Keratinocyte (primary cell): ENCODE measurements at regions not wholly inside any gene's neighbourhood (a gene's known extent, or its start where the extent isn't known, plus 50 kb on each side); places are given as distances from the start of the nearest gene placed in this dataset.

Experiments
- DNase-seq: peaks from one replicate; pipeline ENCODE4 v3.0.0-alpha.2; 2011; ENCODE audit warnings: low read depth, missing footprints, low spot score
- FAIRE-seq: peaks from 2 replicates; lab custom pipeline; 2011; peaks lifted over from hg19 to GRCh38; lab: Jason Lieb, UNC
- H2AFZ ChIP-seq: 2 replicates; pipeline ENCODE4 v1.6.0; 2012; ENCODE audit warnings: low read length, control low read depth, inconsistent platforms; ENCODE audit not compliant: control insufficient read depth
- H3K27ac ChIP-seq: 2 replicates; pipeline ENCODE4 v1.5.1; 2011; ENCODE audit warnings: low read length; ENCODE audit not compliant: control insufficient read depth, insufficient read depth
- H3K27me3 ChIP-seq: 3 replicates; pipeline ENCODE4 v1.6.0; 2011; ENCODE audit warnings: low read length; ENCODE audit not compliant: control insufficient read depth, insufficient read depth; ENCODE audit errors: extremely low read depth
- H3K36me3 ChIP-seq, 2 experiments: 2 replicates in 1 of 2; 3 replicates in 1 of 2; pipeline ENCODE4 v1.5.1; 2011; ENCODE audit warnings: low read length in 2 of 2, mild to moderate bottlenecking in 1 of 2; ENCODE audit not compliant: control insufficient read depth in 2 of 2, insufficient read depth in 2 of 2; ENCODE audit errors: extremely low read depth in 1 of 2
- H3K4me1 ChIP-seq: 3 replicates; pipeline ENCODE4 v1.5.1; 2011; ENCODE audit warnings: low read length; ENCODE audit not compliant: control insufficient read depth, insufficient read depth; ENCODE audit errors: extremely low read depth
- H3K4me2 ChIP-seq: 3 replicates; pipeline ENCODE4 v1.6.0; 2011; ENCODE audit warnings: low read depth, low read length; ENCODE audit not compliant: control insufficient read depth, insufficient read depth; ENCODE audit errors: extremely low read depth
- H3K4me3 ChIP-seq, 3 experiments: fragments of 200-600 bp in 1 of 3; sonication (generic) in 1 of 3; 2 replicates in 2 of 3; 3 replicates in 1 of 3; pipeline ENCODE4 v1.5.1; 2011 to 2016; ENCODE audit warnings: low read length in 3 of 3, mild to moderate bottlenecking in 3 of 3, control low read depth in 2 of 3, inconsistent platforms in 1 of 3, low read depth in 1 of 3, mixed read lengths in 1 of 3, mixed run types in 1 of 3, moderate library complexity in 1 of 3; ENCODE audit not compliant: control insufficient read depth in 2 of 3, insufficient read depth in 2 of 3; ENCODE audit errors: extremely low read depth in 1 of 3
- H3K79me2 ChIP-seq: 2 replicates; pipeline ENCODE4 v1.6.0; 2012; ENCODE audit warnings: low read length; ENCODE audit not compliant: control insufficient read depth, insufficient read depth
- H3K9ac ChIP-seq: 3 replicates; pipeline ENCODE4 v1.6.0; 2011; ENCODE audit warnings: low read length; ENCODE audit not compliant: control insufficient read depth, insufficient read depth; ENCODE audit errors: extremely low read depth
- H3K9me1 ChIP-seq: 3 replicates; pipeline ENCODE4 v1.6.0; 2011; ENCODE audit warnings: low read length; ENCODE audit not compliant: control insufficient read depth, insufficient read depth; ENCODE audit errors: extremely low read depth
- H3K9me3 ChIP-seq: 2 replicates; pipeline ENCODE4 v1.5.1; 2012; ENCODE audit warnings: low read depth, low read length; ENCODE audit not compliant: control insufficient read depth
- H4K20me1 ChIP-seq: 3 replicates; pipeline ENCODE4 v1.6.0; 2011; ENCODE audit warnings: low read length; ENCODE audit not compliant: control insufficient read depth, insufficient read depth; ENCODE audit errors: extremely low read depth
- EZH2 ChIP-seq: IDR thresholded peaks from one replicate; pipeline ENCODE4 v1.6.1; 2012; ENCODE audit warnings: inconsistent platforms, mild to moderate bottlenecking, low read length, moderate library complexity
- dilution Hi-C: fragments of 300-500 bp; cut with MboI; formaldehyde crosslinking; loops from one replicate; pipeline ENCODE4 v1.7.0; 2020; ENCODE audit warnings: low sequenced_read_pairs; ENCODE audit not compliant: extremely low pct_ligation_motif_present
- TF ChIP-seq, protein P1 (sequence below), 3 experiments: IDR thresholded peaks in 1 of 3; conservative IDR thresholded peaks in 1 of 3; optimal IDR thresholded peaks in 1 of 3; 2 replicates in 2 of 3; 3 replicates in 1 of 3; pipeline versions ENCODE3 to v1.5.1; 2011; ENCODE audit warnings: low read length in 3 of 3, mild to moderate bottlenecking in 3 of 3, moderate library complexity in 2 of 3, control low read depth in 1 of 3, inconsistent platforms in 1 of 3; ENCODE audit not compliant: insufficient read depth in 2 of 3; ENCODE audit errors: extremely low read depth in 1 of 3

GRCh38 chr5:44632344-44632743 lies 176.4 kb upstream of the MRPS30 start:
- H3K9me1 ChIP-seq, result no peaks in the 10 kb centered on the region
- no peaks in the 10 kb centered on the region for H4K20me1 ChIP-seq
- H3K27ac ChIP-seq, result no peak overlapping the region
- DNase-seq, result no peak
- TF ChIP-seq EZH2, result no peak
- TF ChIP-seq, protein P1, sequence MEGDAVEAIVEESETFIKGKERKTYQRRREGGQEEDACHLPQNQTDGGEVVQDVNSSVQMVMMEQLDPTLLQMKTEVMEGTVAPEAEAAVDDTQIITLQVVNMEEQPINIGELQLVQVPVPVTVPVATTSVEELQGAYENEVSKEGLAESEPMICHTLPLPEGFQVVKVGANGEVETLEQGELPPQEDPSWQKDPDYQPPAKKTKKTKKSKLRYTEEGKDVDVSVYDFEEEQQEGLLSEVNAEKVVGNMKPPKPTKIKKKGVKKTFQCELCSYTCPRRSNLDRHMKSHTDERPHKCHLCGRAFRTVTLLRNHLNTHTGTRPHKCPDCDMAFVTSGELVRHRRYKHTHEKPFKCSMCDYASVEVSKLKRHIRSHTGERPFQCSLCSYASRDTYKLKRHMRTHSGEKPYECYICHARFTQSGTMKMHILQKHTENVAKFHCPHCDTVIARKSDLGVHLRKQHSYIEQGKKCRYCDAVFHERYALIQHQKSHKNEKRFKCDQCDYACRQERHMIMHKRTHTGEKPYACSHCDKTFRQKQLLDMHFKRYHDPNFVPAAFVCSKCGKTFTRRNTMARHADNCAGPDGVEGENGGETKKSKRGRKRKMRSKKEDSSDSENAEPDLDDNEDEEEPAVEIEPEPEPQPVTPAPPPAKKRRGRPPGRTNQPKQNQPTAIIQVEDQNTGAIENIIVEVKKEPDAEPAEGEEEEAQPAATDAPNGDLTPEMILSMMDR (optimal IDR thresholded peaks at IDR 0.05 in 1 of 3, IDR thresholded peaks at IDR 0.05 in 1 of 3, conservative IDR thresholded peaks at IDR 0.05 in 1 of 3; ENCODE audit: extremely low read depth in 1 of 3, insufficient read depth in 2 of 3, low read length in 3 of 3), result no peak
- H3K36me3 ChIP-seq, result no peaks in the 10 kb centered on the region
- no peaks in the 10 kb centered on the region for H3K9me3 ChIP-seq
- no peaks in the 10 kb centered on the region for H3K79me2 ChIP-seq
- H3K27me3 ChIP-seq, result no peaks in the 10 kb centered on the region
- H2AFZ ChIP-seq, result no peak overlapping the region
- no peak overlapping the region for H3K9ac ChIP-seq
- no peak for FAIRE-seq
- no peak overlapping the region for H3K4me3 ChIP-seq
- no peaks in the 10 kb centered on the region for H3K4me1 ChIP-seq
- H3K4me2 ChIP-seq, result no peak overlapping the region
- dilution Hi-C loops, result no loop called here

DNA sequence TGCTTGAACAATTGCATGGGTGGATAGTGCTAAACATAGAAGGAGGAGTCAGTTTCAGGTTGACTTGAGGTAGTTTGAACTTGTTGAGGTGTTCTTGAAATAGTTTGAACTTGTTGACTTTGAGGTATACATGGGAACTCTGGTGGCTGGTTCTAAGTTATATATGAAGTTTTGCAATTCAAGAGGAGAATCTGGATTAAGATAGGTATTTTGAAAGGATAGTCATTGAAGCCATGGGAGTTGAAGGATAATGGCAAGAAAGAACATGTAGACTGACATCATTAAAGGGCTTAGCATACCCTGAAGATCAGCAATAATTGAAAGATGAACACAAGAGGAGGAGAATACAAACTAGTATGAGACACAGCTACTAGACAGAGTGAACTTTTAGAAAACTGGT lies 181.9 kb upstream of the MRPS30 start:
- FAIRE-seq, result no peak
- dilution Hi-C loops, result no loop called here

More for the DNA sequence above, 181.9 kb upstream of the MRPS30 start:
- no peaks in the 10 kb centered on the region for H4K20me1 ChIP-seq
- H3K27ac ChIP-seq, result no peak overlapping the region
- no peaks in the 10 kb centered on the region for H3K27me3 ChIP-seq
- no peak overlapping the region for H2AFZ ChIP-seq
- TF ChIP-seq EZH2, result no peak
- TF ChIP-seq, protein P1 (optimal IDR thresholded peaks at IDR 0.05 in 1 of 3, IDR thresholded peaks at IDR 0.05 in 1 of 3, conservative IDR thresholded peaks at IDR 0.05 in 1 of 3; ENCODE audit: extremely low read depth in 1 of 3, insufficient read depth in 2 of 3, low read length in 3 of 3), result no peak
- no peaks in the 10 kb centered on the region for H3K4me1 ChIP-seq
- no peaks in the 10 kb centered on the region for H3K9me1 ChIP-seq
- H3K4me2 ChIP-seq, result no peak overlapping the region
- no peak overlapping the region for H3K9ac ChIP-seq
- no peaks in the 10 kb centered on the region for H3K36me3 ChIP-seq
- DNase-seq, result no peak
- H3K9me3 ChIP-seq, result no peaks in the 10 kb centered on the region
- no peaks in the 10 kb centered on the region for H3K79me2 ChIP-seq
- H3K4me3 ChIP-seq, result no peak overlapping the region
